ENCODE measurements at regions not wholly inside any gene's neighbourhood (a gene's known extent, or its start where the extent isn't known, plus 50 kb on each side); places are given as distances from the start of the nearest gene placed in this dataset.

DNA sequence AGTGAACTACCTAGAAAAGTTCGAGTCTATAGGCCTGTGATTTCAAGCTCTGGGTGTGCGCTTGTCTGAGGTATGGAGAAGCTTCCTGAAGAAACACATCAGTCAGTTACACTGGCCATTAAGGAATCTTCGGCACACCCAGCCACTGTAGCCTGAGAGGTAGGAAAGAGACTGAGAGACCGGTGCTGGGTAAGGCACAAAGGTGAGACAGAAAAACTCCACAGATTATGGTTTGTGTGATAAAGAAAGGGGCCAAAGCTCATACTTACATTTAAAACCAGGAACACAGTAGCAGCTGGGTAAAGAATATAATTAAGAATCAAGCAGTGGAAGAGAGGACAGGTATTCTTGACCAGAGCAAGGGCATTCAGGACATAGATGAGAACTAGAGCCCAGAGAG lies 74.8 kb upstream of the TTC29 start:
- TF ChIP-seq POLR2AphosphoS5 (IDR thresholded peaks at IDR 0.05) (no peak), EP300 (IDR thresholded peaks at IDR 0.05) (no peak)
- TF ChIP-seq, protein P1, sequence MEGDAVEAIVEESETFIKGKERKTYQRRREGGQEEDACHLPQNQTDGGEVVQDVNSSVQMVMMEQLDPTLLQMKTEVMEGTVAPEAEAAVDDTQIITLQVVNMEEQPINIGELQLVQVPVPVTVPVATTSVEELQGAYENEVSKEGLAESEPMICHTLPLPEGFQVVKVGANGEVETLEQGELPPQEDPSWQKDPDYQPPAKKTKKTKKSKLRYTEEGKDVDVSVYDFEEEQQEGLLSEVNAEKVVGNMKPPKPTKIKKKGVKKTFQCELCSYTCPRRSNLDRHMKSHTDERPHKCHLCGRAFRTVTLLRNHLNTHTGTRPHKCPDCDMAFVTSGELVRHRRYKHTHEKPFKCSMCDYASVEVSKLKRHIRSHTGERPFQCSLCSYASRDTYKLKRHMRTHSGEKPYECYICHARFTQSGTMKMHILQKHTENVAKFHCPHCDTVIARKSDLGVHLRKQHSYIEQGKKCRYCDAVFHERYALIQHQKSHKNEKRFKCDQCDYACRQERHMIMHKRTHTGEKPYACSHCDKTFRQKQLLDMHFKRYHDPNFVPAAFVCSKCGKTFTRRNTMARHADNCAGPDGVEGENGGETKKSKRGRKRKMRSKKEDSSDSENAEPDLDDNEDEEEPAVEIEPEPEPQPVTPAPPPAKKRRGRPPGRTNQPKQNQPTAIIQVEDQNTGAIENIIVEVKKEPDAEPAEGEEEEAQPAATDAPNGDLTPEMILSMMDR (IDR thresholded peaks at IDR 0.05) = no peak
